Loucy (cell line): ENCODE measurements at regions not wholly inside any gene's neighbourhood (a gene's known extent, or its start where the extent isn't known, plus 50 kb on each side); places are given as distances from the start of the nearest gene placed in this dataset.

Experiments used
- H2AFZ ChIP-seq: fragments of 200-600 bp; sonication (generic); 2 replicates; pipeline ENCODE4 v1.6.0; 2016; ENCODE audit warnings: antibody characterized with exemption, mild to moderate bottlenecking, low read length, moderate library complexity
- H3F3A ChIP-seq: fragments of 200-600 bp; 2 replicates; pipeline ENCODE4 v1.6.0; 2016; ENCODE audit warnings: antibody characterized with exemption, low read depth, mild to moderate bottlenecking
- H3K27me3 ChIP-seq: fragments of 200-600 bp; sonication (generic); 2 replicates; pipeline ENCODE4 v1.6.1; 2014; ENCODE audit warnings: low read length, mild to moderate bottlenecking; ENCODE audit not compliant: insufficient read depth, poor library complexity, severe bottlenecking
- H3K36me3 ChIP-seq: fragments of 200-600 bp; sonication (generic); 2 replicates; pipeline ENCODE4 v1.6.1; 2016; ENCODE audit warnings: low read length; ENCODE audit not compliant: insufficient read depth
- H3K4me1 ChIP-seq: fragments of 200-600 bp; sonication (generic); 2 replicates; pipeline ENCODE4 v1.5.1; 2014; ENCODE audit warnings: low read length, mild to moderate bottlenecking; ENCODE audit not compliant: insufficient read depth, poor library complexity, severe bottlenecking
- H3K4me2 ChIP-seq: fragments of 200-600 bp; sonication (generic); 2 replicates; pipeline ENCODE4 v1.6.0; 2014; ENCODE audit warnings: antibody characterized with exemption, low read length, low read depth, mild to moderate bottlenecking; ENCODE audit not compliant: poor library complexity, severe bottlenecking
- H3K4me3 ChIP-seq: fragments of 200-600 bp; sonication (generic); 2 replicates; pipeline ENCODE4 v1.5.1; 2014; ENCODE audit warnings: low read length, mild to moderate bottlenecking, mixed read lengths; ENCODE audit not compliant: poor library complexity, severe bottlenecking
- H3K79me2 ChIP-seq: fragments of 200-600 bp; sonication (generic); 2 replicates; pipeline ENCODE4 v1.6.1; 2014; ENCODE audit warnings: low read length; ENCODE audit not compliant: insufficient read depth
- H3K9ac ChIP-seq: fragments of 200-600 bp; sonication (generic); 2 replicates; pipeline ENCODE4 v1.6.0; 2014; ENCODE audit warnings: mild to moderate bottlenecking, low read depth, low read length, moderate library complexity; ENCODE audit not compliant: poor library complexity, severe bottlenecking
- H3K9me2 ChIP-seq: fragments of 200-600 bp; sonication (generic); replicated peaks from 2 replicates; pipeline ENCODE4 v1.6.1; 2016; ENCODE audit warnings: low read depth, low read length, mixed read lengths
- H3K9me3 ChIP-seq: fragments of 200-600 bp; sonication (generic); 2 replicates; pipeline ENCODE4 v1.6.1; 2014; ENCODE audit warnings: mild to moderate bottlenecking, antibody characterized with exemption, low read length, low read depth; ENCODE audit not compliant: insufficient read depth
- H4K20me1 ChIP-seq: fragments of 200-600 bp; sonication (generic); 2 replicates; pipeline ENCODE4 v1.6.0; 2014; ENCODE audit warnings: antibody characterized with exemption, low read length, mild to moderate bottlenecking; ENCODE audit not compliant: insufficient read depth, poor library complexity, severe bottlenecking
- CTCF ChIP-seq: fragments of 200-600 bp; sonication (generic); conservative IDR thresholded peaks from 2 replicates; pipeline ENCODE4 v1.5.1; 2014; ENCODE audit warnings: mild to moderate bottlenecking, antibody characterized with exemption, low read length
- EZH2phosphoT487 ChIP-seq: fragments of 200-600 bp; IDR thresholded peaks from 2 replicates; pipeline ENCODE4 v1.6.1; 2018; ENCODE audit warnings: antibody characterized with exemption, mild to moderate bottlenecking, moderate library complexity, borderline replicate concordance

GRCh38 chr20:12764851-12765250 is 243.9 kb upstream of the SPTLC3 start:
- Histone ChIP-seq H3K27me3 (no peaks in the 10 kb centered on the region), H3K9ac (no peak overlapping the region), H4K20me1 (no peaks in the 10 kb centered on the region), H3K79me2 (no peaks in the 10 kb centered on the region), H3K9me2 (no peaks in the 10 kb centered on the region), H3K4me2 (no peak overlapping the region), H2AFZ (no peak overlapping the region), H3K4me1 (no peaks in the 10 kb centered on the region), H3K9me3 (no peaks in the 10 kb centered on the region), H3K4me3 (no peak overlapping the region), H3K36me3 (no peaks in the 10 kb centered on the region), H3F3A (no peaks in the 10 kb centered on the region)
- TF ChIP-seq CTCF (no peak), EZH2phosphoT487 (no peak)

- no peaks in the 10 kb centered on the region for H3K9me3 ChIP-seq
- no peaks in the 10 kb centered on the region for H3K9me2 ChIP-seq
- TF ChIP-seq CTCF = no peak
- TF ChIP-seq EZH2phosphoT487 = no peak
- H3K27me3 ChIP-seq = no peaks in the 10 kb centered on the region
- H3K4me2 ChIP-seq = no peak overlapping the region
- H3K4me3 ChIP-seq = no peak overlapping the region
- H4K20me1 ChIP-seq = no peaks in the 10 kb centered on the region
- no peaks in the 10 kb centered on the region for H3K36me3 ChIP-seq
- H3K79me2 ChIP-seq = no peaks in the 10 kb centered on the region
- H3K9ac ChIP-seq = no peak overlapping the region
- no peaks in the 10 kb centered on the region for H3K4me1 ChIP-seq
- H3F3A ChIP-seq = no peaks in the 10 kb centered on the region
- no peak overlapping the region for H2AFZ ChIP-seq
These were observed 234.8 kb upstream of the SPTLC3 start for GRCh38 chr20:12773936-12774335.

- H3K4me2 ChIP-seq = no peak overlapping the region
- H3K36me3 ChIP-seq = no peaks in the 10 kb centered on the region
- no peaks in the 10 kb centered on the region for H3K9me2 ChIP-seq
- H3K9me3 ChIP-seq = no peaks in the 10 kb centered on the region
- no peak overlapping the region for H3K4me3 ChIP-seq
- H3K27me3 ChIP-seq = no peaks in the 10 kb centered on the region
- TF ChIP-seq EZH2phosphoT487 (no peak), CTCF (no peak)
- H3K9ac ChIP-seq = no peak overlapping the region
- H3K79me2 ChIP-seq = no peaks in the 10 kb centered on the region
- H4K20me1 ChIP-seq = no peaks in the 10 kb centered on the region
- H3F3A ChIP-seq = no peaks in the 10 kb centered on the region
- no peaks in the 10 kb centered on the region for H3K4me1 ChIP-seq
- no peak overlapping the region for H2AFZ ChIP-seq
These were observed 233.7 kb upstream of the SPTLC3 start for GRCh38 chr20:12775041-12775440.
